ENCODE measurements at regions not wholly inside any gene's neighbourhood (a gene's known extent, or its start where the extent isn't known, plus 50 kb on each side); places are given as distances from the start of the nearest gene placed in this dataset.

DNA sequence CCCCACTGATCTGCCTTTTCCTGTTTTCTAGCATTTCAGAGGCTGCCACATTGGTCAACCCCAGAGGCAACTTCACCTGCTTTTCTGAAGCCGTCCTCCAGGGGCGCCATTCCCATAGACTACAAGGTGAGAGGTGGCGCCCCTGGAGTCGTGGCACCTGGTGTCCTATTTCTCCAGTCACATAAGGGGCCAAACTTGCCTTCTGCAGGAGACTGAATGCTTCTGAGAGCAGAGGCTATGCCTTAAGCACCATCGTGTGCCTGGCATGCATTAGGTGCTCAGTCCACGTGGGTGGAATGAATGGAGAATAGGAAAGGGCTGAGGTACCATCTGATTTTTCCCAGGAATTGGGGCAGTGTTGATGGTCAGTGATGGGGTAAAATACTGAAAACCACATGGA lies 164.8 kb downstream of the HAPSTR1 start:
- no peak for DNase-seq

DNA sequence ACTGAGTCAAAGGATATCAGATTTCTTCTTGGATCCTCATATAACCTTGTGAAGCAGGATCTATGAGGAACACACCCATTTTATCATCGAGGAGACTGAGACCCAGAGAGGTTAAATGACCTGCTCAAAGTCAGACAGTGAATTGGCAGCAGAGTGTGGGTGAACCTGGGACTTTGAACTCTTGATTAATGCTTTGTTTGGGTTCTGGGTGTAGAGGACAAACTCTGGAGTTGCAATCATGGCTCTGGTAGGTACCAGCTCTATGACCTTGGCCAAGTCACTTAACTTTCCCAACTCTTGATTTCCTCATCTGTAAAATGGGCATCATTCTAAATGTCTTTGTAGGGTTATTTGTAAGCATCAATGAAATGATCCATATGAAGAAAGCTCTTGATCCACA lies 166.4 kb downstream of the HAPSTR1 start:
- DNase-seq, result no peak

DNA sequence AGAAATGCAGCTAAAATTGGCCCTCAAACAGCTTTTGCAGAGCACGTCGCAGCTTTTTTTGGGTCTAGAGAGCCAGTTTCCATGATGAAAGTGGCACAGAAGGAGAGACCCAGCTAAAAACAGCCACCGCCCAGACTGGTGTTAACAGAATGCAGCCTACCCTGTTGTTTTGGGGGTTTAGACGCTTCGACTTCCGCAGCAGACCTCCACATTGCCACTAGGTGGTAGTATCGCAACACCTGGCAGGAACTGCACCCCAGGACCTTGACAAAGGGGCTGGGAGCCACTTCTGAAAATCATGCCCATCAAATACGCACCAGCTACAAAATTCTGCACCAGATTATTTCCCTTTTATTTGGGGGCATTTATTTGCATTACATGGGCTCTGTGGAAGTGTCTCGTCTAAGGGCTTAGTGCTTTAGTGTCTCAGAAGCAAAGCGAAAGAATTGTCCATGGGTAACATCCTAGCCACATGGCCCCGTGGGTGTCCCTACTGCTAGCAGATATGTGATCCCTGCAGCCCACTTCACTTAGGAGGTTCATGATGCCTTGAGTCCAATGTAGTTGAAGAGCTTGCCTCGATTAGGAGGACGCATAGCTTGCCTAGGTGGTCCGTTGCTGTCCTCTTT lies 167.1 kb downstream of the HAPSTR1 start:
- peak; percentile 27 for DNase-seq

- no peak for DNase-seq
These were observed 168.6 kb downstream of the HAPSTR1 start for GRCh38 chr16:9259914-9260608.

DNA sequence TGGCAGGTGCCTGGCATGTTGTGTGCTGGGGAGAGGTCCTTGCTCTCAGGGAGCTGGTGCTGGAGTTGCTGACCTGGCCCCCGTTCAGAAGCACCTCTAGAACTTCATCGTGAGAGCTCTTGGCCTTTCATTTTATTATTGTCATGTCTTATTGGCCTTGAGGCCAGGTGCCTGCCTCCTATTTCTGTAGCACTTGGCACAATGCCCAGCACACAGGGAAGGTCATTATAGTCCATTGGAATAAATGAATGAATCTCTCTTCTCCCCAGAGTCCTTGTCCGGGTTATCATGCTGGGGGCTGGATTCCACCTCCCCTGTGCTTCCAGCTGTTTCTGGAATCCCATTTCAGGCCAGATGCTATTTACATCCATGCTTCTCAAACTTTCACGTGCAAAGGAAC lies 169.2 kb downstream of the HAPSTR1 start:
- DNase-seq, result no peak

- no peak for DNase-seq
These were observed 169.9 kb downstream of the HAPSTR1 start for GRCh38 chr16:9261376-9261775.

- no peak for DNase-seq
These were observed 171.7 kb downstream of the HAPSTR1 start for GRCh38 chr16:9262941-9263715.

GRCh38 chr16:9264067-9264466 lies 172.6 kb downstream of the HAPSTR1 start:
- DNase-seq, result peak; percentile 67

DNA sequence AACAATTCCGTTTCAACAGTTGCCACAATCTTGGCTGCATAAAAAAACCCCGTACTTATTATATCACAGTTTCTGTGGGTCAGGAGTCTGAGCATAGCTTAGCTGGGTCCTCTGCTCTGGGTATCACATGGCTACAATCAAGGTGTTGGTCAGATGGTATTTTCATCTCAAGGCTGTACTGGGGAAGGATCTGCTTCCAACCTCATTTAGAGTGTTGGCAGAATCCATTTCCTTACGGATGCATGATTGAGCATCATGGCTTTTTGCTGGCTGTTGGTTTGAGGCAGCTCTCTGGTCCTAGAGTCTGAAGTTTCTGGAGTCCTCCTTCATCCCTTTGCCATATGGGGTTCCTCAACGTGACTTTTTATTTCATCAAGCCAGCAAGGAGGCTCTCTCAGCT lies 177.0 kb downstream of the HAPSTR1 start:
- no peak for DNase-seq

DNA sequence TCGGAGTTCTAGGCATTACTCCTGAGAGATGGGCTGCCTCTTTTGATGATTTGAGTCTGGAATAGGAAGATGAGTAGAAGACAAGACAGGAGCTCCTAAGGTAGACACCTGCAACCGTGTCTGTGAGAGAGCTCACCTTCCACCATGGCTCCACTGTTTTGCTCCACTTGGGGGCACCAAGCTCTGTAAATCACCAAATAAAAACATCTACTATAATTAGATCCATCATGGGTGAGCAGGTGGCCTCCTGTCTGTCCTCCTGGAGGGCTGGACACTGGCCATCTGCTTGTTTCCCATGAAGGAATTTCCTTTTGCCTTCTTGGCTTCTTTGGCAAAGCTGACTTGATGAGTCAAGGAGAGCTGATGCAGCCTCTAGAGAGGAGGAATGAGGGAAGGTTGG lies 179.0 kb downstream of the HAPSTR1 start:
- DNase-seq, result no peak

DNA sequence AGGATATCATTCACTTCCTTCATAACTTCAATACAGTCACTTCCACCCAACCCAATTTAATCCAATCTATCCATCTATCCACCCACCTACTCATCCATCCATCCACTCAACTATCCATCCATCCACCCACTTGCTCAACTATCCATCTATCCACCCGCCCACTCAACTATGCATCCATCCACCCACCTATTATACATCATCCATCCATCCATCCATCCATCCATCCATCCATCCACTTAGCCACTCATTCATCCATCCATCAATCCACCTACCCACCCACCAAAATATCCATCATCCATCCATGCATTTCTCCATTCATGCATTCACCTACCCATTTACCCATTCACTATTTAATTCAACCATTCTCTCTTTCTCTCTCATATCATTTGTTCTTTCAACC lies 179.5 kb downstream of the HAPSTR1 start:
- no peak for DNase-seq

GRCh38 chr16:9271841-9272240 lies 180.4 kb downstream of the HAPSTR1 start:
- DNase-seq, result no peak

GRCh38 chr16:9275377-9275776 lies 183.9 kb downstream of the HAPSTR1 start:
- DNase-seq, result no peak

DNA sequence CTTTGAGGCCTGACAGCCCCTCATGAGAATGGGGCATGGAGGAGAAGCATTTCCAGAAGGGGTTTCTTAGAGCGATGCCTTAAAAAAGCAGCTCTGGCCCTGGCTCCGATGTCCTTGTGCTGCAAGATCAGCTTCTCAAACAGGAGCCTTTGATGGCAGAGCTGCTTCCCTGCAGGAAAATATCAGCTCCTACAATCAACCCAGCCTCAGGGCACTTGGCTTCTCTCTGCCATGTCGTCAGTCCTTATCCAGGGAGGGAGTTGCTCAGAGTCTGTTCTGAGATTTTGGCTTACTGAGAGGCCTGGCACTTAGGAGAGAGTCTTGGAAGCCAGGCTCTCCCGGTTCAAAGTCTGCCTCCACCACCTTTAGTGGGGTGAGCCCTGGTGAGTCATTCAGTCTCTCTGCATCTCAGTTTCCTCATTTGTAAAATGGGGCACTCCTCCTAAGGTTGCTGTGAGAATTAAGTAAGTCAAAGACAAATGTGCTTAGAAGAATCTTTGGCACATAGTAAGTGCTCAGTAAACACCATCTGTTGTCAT lies 184.4 kb downstream of the HAPSTR1 start:
- no peak for DNase-seq

DNA sequence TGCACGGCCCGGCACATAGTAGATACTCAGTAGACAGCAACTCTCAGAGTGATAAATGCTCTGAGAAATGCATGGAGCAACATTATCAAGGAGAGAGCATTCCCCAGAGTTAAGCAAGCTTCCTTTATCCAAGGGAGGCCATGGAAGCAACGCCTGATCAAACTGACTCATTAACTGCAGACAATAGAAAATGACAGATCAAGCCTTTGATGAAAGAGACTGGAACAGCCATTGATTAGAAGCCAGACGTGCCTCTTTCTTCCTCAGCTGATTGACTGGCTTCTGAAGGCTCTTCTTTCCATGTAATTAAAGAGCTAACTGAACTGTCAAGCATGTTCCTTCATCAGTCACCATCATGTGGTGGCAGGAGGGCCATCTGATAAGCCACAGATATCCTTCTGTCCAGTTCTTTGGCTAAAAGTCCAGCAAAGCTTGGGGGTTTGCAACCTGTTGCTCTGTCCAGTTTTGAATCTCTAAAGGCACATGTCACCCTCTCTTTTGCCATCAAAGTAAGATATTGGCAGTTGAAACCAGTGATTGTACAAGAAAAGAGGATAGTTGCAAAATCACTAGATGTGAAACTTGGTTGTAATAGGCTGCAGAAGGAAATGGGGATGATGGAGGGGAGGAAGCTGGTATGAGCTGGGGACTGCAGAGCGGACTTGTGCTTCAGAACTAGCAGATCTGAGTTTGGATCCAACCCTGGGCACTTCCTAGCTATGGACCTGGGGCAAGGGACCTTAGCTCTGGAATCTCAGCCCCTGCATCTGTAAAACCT lies 188.0 kb downstream of the HAPSTR1 start:
- DNase-seq, result peak; percentile 93

- DNase-seq, result no peak
These were observed 188.6 kb downstream of the HAPSTR1 start for GRCh38 chr16:9280069-9280466.

- DNase-seq, result no peak
These were observed 195.5 kb downstream of the HAPSTR1 start for GRCh38 chr16:9286930-9287329.

DNA sequence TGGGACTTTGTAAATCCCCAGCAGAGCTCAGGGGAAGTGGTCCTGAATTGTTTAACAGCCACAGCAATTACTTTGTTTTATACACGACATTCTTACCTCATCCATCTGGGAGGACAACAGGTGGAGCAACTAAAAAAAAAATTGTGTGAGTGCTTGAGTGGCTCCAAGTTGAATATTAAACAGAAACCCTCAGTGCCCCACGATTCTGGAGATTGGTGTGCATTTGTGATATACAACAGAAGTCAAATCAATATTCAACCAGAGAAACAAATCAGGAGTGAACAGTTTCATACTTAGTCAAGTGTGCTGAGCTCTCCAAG lies 204.8 kb downstream of the HAPSTR1 start:
- DNase-seq, result no peak

GRCh38 chr16:9297437-9298113 lies 206.1 kb downstream of the HAPSTR1 start:
- DNase-seq, result no peak

GRCh38 chr16:9300252-9300651 lies 208.8 kb downstream of the HAPSTR1 start:
- peak; percentile 71 for DNase-seq

- DNase-seq, result no peak
These were observed 210.6 kb downstream of the HAPSTR1 start for GRCh38 chr16:9302072-9302471.

DNA sequence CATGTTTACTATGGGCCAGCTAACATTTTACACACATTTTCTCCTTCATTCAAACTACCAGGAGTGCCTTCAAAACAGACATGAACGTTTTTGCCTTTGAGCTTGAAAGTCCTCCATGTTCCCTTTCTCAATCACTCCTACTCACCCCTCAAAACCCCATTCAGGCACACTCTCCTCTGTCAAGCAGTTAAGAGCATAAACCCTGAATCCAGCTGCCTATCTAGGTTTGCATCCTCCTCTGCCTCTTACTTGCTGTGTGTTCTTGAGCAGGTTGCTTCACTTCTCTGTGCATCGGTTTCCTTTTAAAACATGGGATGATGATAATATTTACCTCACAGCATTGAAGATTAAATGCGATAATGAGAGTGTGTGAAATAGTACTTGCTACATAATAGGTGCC lies 215.3 kb downstream of the HAPSTR1 start:
- DNase-seq, result no peak

DNA sequence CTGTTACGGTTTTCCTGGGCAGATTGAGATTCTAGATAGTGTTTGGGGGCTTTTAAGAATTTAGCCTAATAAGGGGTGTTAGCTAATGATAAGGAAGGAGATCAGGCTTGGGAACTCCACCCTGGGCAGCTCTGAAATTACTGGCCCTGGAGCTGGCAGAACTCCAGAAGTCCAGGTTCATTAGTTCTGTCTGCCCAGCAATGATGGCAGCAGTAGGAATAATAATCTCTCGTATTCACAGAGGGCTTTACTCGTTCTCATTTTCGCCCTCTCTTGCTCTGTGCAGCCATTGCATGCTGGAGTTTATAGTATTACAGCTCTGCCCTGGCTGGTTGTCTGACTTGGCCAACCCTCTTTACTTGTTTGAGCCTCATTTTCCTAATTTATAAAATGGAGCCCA lies 216.0 kb downstream of the HAPSTR1 start:
- DNase-seq, result no peak

Measured in MV-4-11 (cell line).